ENCODE measurements at regions not wholly inside any gene's neighbourhood (a gene's known extent, or its start where the extent isn't known, plus 50 kb on each side); places are given as distances from the start of the nearest gene placed in this dataset.
A peak's percentile ranks its signal among the peaks of the same experiment; 100 is the strongest.

DNA sequence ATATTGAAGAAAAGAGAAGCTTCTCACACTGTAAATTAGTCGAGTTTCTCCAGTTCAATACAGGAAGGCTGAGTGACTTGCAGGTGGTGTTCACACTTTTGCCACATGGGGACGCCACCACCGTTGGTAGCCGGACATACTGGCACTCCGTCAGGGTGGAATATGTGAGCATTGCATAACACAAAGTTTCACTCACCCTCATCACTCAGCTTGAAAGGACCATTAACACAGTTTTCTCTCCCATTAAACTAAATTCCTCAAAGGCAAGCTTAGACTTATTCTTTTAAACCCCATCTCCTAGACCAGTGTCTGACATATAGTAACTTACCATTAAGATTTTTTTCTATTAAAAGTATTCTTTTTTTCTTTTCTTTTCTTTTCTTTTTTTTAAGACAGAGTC is 105.3 kb upstream of the SERBP1 start:
- ChIA-PET RAD21 (ENCODE audit: unreplicated experiment) (interaction anchor here (0.9 to 10.1 kb wide), 20 partner anchors 9 to 585 kb away, joined by 3 to 119 read pairs (median 5); partner anchors contain the start of gene GADD45A), SMC1A (ENCODE audit: uncharacterized antibody, unreplicated experiment) (interaction anchor here (0.5 to 8.6 kb wide), 18 partner anchors 18 to 585 kb away, joined by 3 to 138 read pairs (median 4); partner anchors contain the start of gene GADD45A), POLR2A (interaction anchor here (0.5 to 1.2 kb wide), 2 partner anchors 225 to 481 kb away, joined by 4 to 5 read pairs; no protein-coding TSS in a partner anchor), CTCF (interaction anchor here (0.6 to 10.3 kb wide), 37 partner anchors 8 to 907 kb away, joined by 3 to 213 read pairs (median 4); partner anchors contain the start of gene GADD45A)
- no TSS peak for BruUV-seq (replicated peaks)
- no peaks in the 10 kb centered on the region for H4K20me1 ChIP-seq (ENCODE audit: control insufficient read depth, insufficient read depth)
- peak; percentile 56; the same call in 1 of the 2 replicates for TF ChIP-seq SMC3 (IDR thresholded peaks at IDR 0.05; ENCODE audit: borderline replicate concordance, low read length)
- TF ChIP-seq NRF1 (conservative IDR thresholded peaks at IDR 0.05; ENCODE audit: low read depth, low read length), result no peak
- TF ChIP-seq, protein P1, sequence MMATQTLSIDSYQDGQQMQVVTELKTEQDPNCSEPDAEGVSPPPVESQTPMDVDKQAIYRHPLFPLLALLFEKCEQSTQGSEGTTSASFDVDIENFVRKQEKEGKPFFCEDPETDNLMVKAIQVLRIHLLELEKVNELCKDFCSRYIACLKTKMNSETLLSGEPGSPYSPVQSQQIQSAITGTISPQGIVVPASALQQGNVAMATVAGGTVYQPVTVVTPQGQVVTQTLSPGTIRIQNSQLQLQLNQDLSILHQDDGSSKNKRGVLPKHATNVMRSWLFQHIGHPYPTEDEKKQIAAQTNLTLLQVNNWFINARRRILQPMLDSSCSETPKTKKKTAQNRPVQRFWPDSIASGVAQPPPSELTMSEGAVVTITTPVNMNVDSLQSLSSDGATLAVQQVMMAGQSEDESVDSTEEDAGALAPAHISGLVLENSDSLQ (IDR thresholded peaks at IDR 0.05), result peak; percentile 45; the same call in 1 of the 2 replicates
- TF ChIP-seq RAD21 (IDR thresholded peaks at IDR 0.05; ENCODE audit: insufficient read depth, low read depth, low read length), result peak; percentile 65
- TF ChIP-seq LARP7 (IDR thresholded peaks at IDR 0.05), result no peak
- 0 out of 2 replicates have a peak, but pooled peaks have one; percentile 39 for TF ChIP-seq YY1 (IDR thresholded peaks at IDR 0.05; ENCODE audit: low read depth, low read length)
- TF ChIP-seq SMARCA5 (IDR thresholded peaks at IDR 0.05), result peak; percentile 42; the same call in 1 of the 2 replicates
- TF ChIP-seq, protein P2, sequence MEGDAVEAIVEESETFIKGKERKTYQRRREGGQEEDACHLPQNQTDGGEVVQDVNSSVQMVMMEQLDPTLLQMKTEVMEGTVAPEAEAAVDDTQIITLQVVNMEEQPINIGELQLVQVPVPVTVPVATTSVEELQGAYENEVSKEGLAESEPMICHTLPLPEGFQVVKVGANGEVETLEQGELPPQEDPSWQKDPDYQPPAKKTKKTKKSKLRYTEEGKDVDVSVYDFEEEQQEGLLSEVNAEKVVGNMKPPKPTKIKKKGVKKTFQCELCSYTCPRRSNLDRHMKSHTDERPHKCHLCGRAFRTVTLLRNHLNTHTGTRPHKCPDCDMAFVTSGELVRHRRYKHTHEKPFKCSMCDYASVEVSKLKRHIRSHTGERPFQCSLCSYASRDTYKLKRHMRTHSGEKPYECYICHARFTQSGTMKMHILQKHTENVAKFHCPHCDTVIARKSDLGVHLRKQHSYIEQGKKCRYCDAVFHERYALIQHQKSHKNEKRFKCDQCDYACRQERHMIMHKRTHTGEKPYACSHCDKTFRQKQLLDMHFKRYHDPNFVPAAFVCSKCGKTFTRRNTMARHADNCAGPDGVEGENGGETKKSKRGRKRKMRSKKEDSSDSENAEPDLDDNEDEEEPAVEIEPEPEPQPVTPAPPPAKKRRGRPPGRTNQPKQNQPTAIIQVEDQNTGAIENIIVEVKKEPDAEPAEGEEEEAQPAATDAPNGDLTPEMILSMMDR (IDR thresholded peaks at IDR 0.05 in 2 of 3, conservative IDR thresholded peaks at IDR 0.05 in 1 of 3; ENCODE audit: control insufficient read depth in 2 of 3, extremely low read depth in 1 of 3, insufficient read depth in 1 of 3, low read depth in 3 of 3, low read length in 3 of 3), result peak; percentile 66 to 77 (median 75)
- no peaks in the 10 kb centered on the region; the same call in 2 of the 3 replicates for H3K9me3 ChIP-seq (replicated peaks; ENCODE audit: control insufficient read depth, insufficient read depth, low read length)
- H3K27ac ChIP-seq (ENCODE audit: control insufficient read depth, insufficient read depth), result no peak overlapping the region
- no peaks in the 10 kb centered on the region for H3K79me2 ChIP-seq (ENCODE audit: control insufficient read depth, insufficient read depth, low read length)
- DNase-seq (ENCODE audit: low read depth, low spot score) (peak; percentile 9), FAIRE-seq (no peak), ATAC-seq (peak; percentile 90)
- H3K4me1 ChIP-seq (ENCODE audit: control insufficient read depth, insufficient read depth, low read length), result no peaks in the 10 kb centered on the region
- H3K27me3 ChIP-seq (replicated peaks in 1 of 2; ENCODE audit: control insufficient read depth in 2 of 2, insufficient read depth in 2 of 2, low read length in 1 of 2), result no peaks in the 10 kb centered on the region
- no peak overlapping the region for H2AFZ ChIP-seq (ENCODE audit: control insufficient read depth, low read depth, low read length)
- H3K4me3 ChIP-seq, result no peak overlapping the region
- 1% methylated on average over 5 of the region's 5 CpGs for WGBS (ENCODE audit: insufficient coverage, insufficient replicate concordance, low lambda C conversion rate, missing lambda C conversion rate)
- in situ Hi-C loops (cut with MboI) (no loop called here), intact Hi-C loops (cut with micrococcal nuclease; ENCODE audit: unreplicated experiment) (loop anchor here (5.0 to 10.0 kb wide), 2 partner anchors 152 to 319 kb away; partner anchors contain the start of gene GADD45A)
- H3K9ac ChIP-seq (ENCODE audit: control insufficient read depth, insufficient read depth, low read length), result no peak overlapping the region
- H3K36me3 ChIP-seq (ENCODE audit: control insufficient read depth in 2 of 2, insufficient read depth in 2 of 2, low read length in 1 of 2), result no peaks in the 10 kb centered on the region
- H3K4me2 ChIP-seq (ENCODE audit: control insufficient read depth, insufficient read depth), result no peak overlapping the region

Measured in GM12878 (cell line).